WTC11 (cell line): ENCODE measurements at regions not wholly inside any gene's neighbourhood (a gene's known extent, or its start where the extent isn't known, plus 50 kb on each side); places are given as distances from the start of the nearest gene placed in this dataset.

ENCODE experiments used
- ATAC-seq: fragments of 200-7000 bp; cut with Tn5 transposase; 2 replicates; pipeline ENCODE4 v1.10.0; 2021; ENCODE audit warnings: mild to moderate bottlenecking, moderate library complexity
- CTCF ChIA-PET: fragments of 300-600 bp; sonication (Branson Sonifier 250); formaldehyde crosslinking; loops from one replicate; lab custom pipeline; 2021; ENCODE audit warnings: antibody characterized with exemption; lab: Charles Lee
- POLR2A ChIA-PET: fragments of 350-600 bp; sonication (Branson Sonifier 250); formaldehyde crosslinking; loops from one replicate; lab custom pipeline; 2021; ENCODE audit warnings: antibody characterized with exemption; lab: Charles Lee
- DNase-seq: peaks from one replicate; pipeline ENCODE4 v3.0.0; 2021; ENCODE audit warnings: low spot score
- H3K27ac Mint-ChIP-seq: 2 replicates; pipeline ENCODE4 v1.8.0; 2021; ENCODE audit warnings: mixed read lengths
- H3K27me3 Mint-ChIP-seq: 2 replicates; pipeline ENCODE4 v1.8.0; 2021; ENCODE audit warnings: low read depth, mild to moderate bottlenecking, moderate library complexity, mixed read lengths
- H3K36me3 Mint-ChIP-seq: 2 replicates; pipeline ENCODE4 v1.8.0; 2021; ENCODE audit warnings: mixed read lengths
- H3K4me1 Mint-ChIP-seq: 2 replicates; pipeline ENCODE4 v1.8.0; 2022; ENCODE audit warnings: mixed read lengths
- H3K4me3 Mint-ChIP-seq: 2 replicates; pipeline ENCODE4 v1.8.0; 2021; ENCODE audit warnings: mild to moderate bottlenecking, moderate library complexity, mixed read lengths
- H3K9me3 Mint-ChIP-seq: 2 replicates; pipeline ENCODE4 v1.8.0; 2021; ENCODE audit warnings: mixed read lengths
- CBFB ChIP-seq: sonication (generic); formaldehyde crosslinking; IDR thresholded peaks from 2 replicates; pipeline ENCODE4 v1.8.1; 2022; ENCODE audit warnings: mild to moderate bottlenecking, low read depth, missing genetic modification reagents
- E2F4 ChIP-seq: sonication (generic); formaldehyde crosslinking; IDR thresholded peaks from 2 replicates; pipeline ENCODE4 v1.8.1; 2022; ENCODE audit warnings: low read depth, mild to moderate bottlenecking, moderate library complexity, missing genetic modification reagents, borderline replicate concordance
- ESRRA ChIP-seq: sonication (generic); formaldehyde crosslinking; IDR thresholded peaks from 2 replicates; pipeline ENCODE4 v1.8.1; 2022; ENCODE audit warnings: mild to moderate bottlenecking, missing genetic modification reagents, borderline replicate concordance
- FOXK1 ChIP-seq: sonication (generic); formaldehyde crosslinking; IDR thresholded peaks from 2 replicates; pipeline ENCODE4 v1.8.0; 2022; ENCODE audit warnings: mild to moderate bottlenecking, moderate library complexity, missing genetic modification reagents
- GTF2I ChIP-seq: fragments of 250-450 bp; sonication (Bioruptor Pico); conservative IDR thresholded peaks from 2 replicates; pipeline ENCODE4 v1.4.0; 2021; ENCODE audit warnings: mild to moderate bottlenecking
- JAZF1 ChIP-seq: fragments of 250-450 bp; sonication (Bioruptor Pico); IDR thresholded peaks from 2 replicates; pipeline ENCODE4 v1.9.0; 2021; ENCODE audit warnings: moderate library complexity, mild to moderate bottlenecking, inconsistent platforms
- KAT7 ChIP-seq: sonication (generic); formaldehyde crosslinking; IDR thresholded peaks from 2 replicates; pipeline ENCODE4 v1.8.1; 2023; ENCODE audit warnings: missing genetic modification reagents, mild to moderate bottlenecking, borderline replicate concordance
- MYBL2 ChIP-seq: sonication (generic); formaldehyde crosslinking; IDR thresholded peaks from 2 replicates; pipeline ENCODE4 v1.8.1; 2023; ENCODE audit warnings: mild to moderate bottlenecking, moderate library complexity, missing genetic modification reagents
- NFYB ChIP-seq: sonication (generic); formaldehyde crosslinking; conservative IDR thresholded peaks from 2 replicates; pipeline ENCODE4 v1.8.0; 2022; ENCODE audit warnings: low read depth, missing genetic modification reagents
- SMAD4 ChIP-seq: sonication (generic); formaldehyde crosslinking; IDR thresholded peaks from 2 replicates; pipeline ENCODE4 v1.8.0; 2022; ENCODE audit warnings: mild to moderate bottlenecking, missing genetic modification reagents
- SOX15 ChIP-seq: fragments of 250-450 bp; sonication (Bioruptor Pico); IDR thresholded peaks from 2 replicates; pipeline ENCODE4 v1.9.0; 2021; ENCODE audit warnings: mild to moderate bottlenecking
- ZNF281 ChIP-seq: sonication (generic); formaldehyde crosslinking; IDR thresholded peaks from 2 replicates; pipeline ENCODE4 v1.8.0; 2023; ENCODE audit warnings: mild to moderate bottlenecking, missing genetic modification reagents
- ZNF512 ChIP-seq: sonication (generic); formaldehyde crosslinking; IDR thresholded peaks from 2 replicates; pipeline ENCODE4 v1.8.1; 2022; ENCODE audit warnings: missing genetic modification reagents, borderline replicate concordance
- ZNF532 ChIP-seq: fragments of 250-450 bp; sonication (Bioruptor Pico); IDR thresholded peaks from 2 replicates; pipeline ENCODE4 v1.9.0; 2021; ENCODE audit warnings: mild to moderate bottlenecking, borderline replicate concordance
- ZSCAN18 ChIP-seq: fragments of 250-450 bp; sonication (Bioruptor Pico); IDR thresholded peaks from 2 replicates; pipeline ENCODE4 v2.1.2; 2022; ENCODE audit warnings: mild to moderate bottlenecking, moderate library complexity

GRCh38 chr13:111872475-111873150 is 194.3 kb upstream of the SOX1 start:
- CTCF ChIA-PET = no interaction called here
- ATAC-seq = no peak
- no peak for DNase-seq
- Mint-ChIP-seq H3K36me3 (peaks cover 5% of the 10 kb centered on the region), H3K4me3 (no peak overlapping the region), H3K4me1 (peaks cover 4% of the 10 kb centered on the region), H3K27me3 (peaks cover 6% of the 10 kb centered on the region; the same call in 1 of the 2 replicates)
- POLR2A ChIA-PET = no interaction called here
- TF ChIP-seq ZNF281 (CRISPR knock-in tag) = no peak
- TF ChIP-seq, all 79 proteins: peak for 0
- H3K27ac Mint-ChIP-seq = no peak overlapping the region
- H3K9me3 Mint-ChIP-seq = peaks cover 28% of the 10 kb centered on the region

- H3K4me1 Mint-ChIP-seq = peaks cover 4% of the 10 kb centered on the region
- ChIA-PET POLR2A (no interaction called here), CTCF (no interaction called here)
- no peaks in the 10 kb centered on the region for H3K36me3 Mint-ChIP-seq
- peaks cover 17% of the 10 kb centered on the region for H3K9me3 Mint-ChIP-seq
- H3K27me3 Mint-ChIP-seq = peaks cover 6% of the 10 kb centered on the region; the same call in 1 of the 2 replicates
- DNase-seq (no peak), ATAC-seq (no peak)
- H3K4me3 Mint-ChIP-seq = no peak overlapping the region
- H3K27ac Mint-ChIP-seq = no peak overlapping the region
- no peak for TF ChIP-seq JAZF1 (CRISPR knock-in tag)
- TF ChIP-seq ZNF512 (CRISPR knock-in tag) = no peak
- no peak for TF ChIP-seq GTF2I (CRISPR knock-in tag)
- no peak for TF ChIP-seq E2F4 (CRISPR knock-in tag)
- TF ChIP-seq CBFB (CRISPR knock-in tag) = no peak
- TF ChIP-seq SOX15 (CRISPR knock-in tag) = no peak
- TF ChIP-seq, all 79 proteins: peak for 0
Observed at GRCh38 chr13:111873676-111874178, 193.2 kb upstream of the SOX1 start.

- Mint-ChIP-seq H3K27me3 (peaks cover 6% of the 10 kb centered on the region; the same call in 1 of the 2 replicates), H3K4me3 (no peak overlapping the region), H3K36me3 (no peaks in the 10 kb centered on the region), H3K9me3 (peaks cover 17% of the 10 kb centered on the region), H3K4me1 (peaks cover 9% of the 10 kb centered on the region), H3K27ac (no peak overlapping the region)
- no peak for TF ChIP-seq KAT7 (CRISPR knock-in tag)
- TF ChIP-seq NFYB = no peak
- no peak for TF ChIP-seq ESRRA (CRISPR knock-in tag)
- ATAC-seq = no peak
- no peak for DNase-seq
- CTCF ChIA-PET = no interaction called here
- POLR2A ChIA-PET = no interaction called here
Observed at GRCh38 chr13:111874981-111875380, 192.0 kb upstream of the SOX1 start.

- Mint-ChIP-seq H3K27ac (no peak overlapping the region), H3K9me3 (peaks cover 17% of the 10 kb centered on the region), H3K36me3 (no peaks in the 10 kb centered on the region), H3K4me1 (peaks cover 15% of the 10 kb centered on the region), H3K4me3 (no peak overlapping the region), H3K27me3 (peaks cover 6% of the 10 kb centered on the region; the same call in 1 of the 2 replicates)
- DNase-seq (no peak), ATAC-seq (no peak)
- TF ChIP-seq ZSCAN18 (no peak), ZNF532 (no peak), SMAD4 (no peak), MYBL2 (no peak), FOXK1 (CRISPR knock-in tag) (no peak)
- POLR2A ChIA-PET = no interaction called here
- CTCF ChIA-PET = no interaction called here
Observed at GRCh38 chr13:111875915-111876314, 191.0 kb upstream of the SOX1 start.
